Epithelial cell of esophagus (primary cell): ENCODE measurements at regions not wholly inside any gene's neighbourhood (a gene's known extent, or its start where the extent isn't known, plus 50 kb on each side); places are given as distances from the start of the nearest gene placed in this dataset.

Experiments used
- DNase-seq: peaks from one replicate; pipeline ENCODE4 v3.0.0; 2010; ENCODE audit warnings: low read depth
- H3K4me3 ChIP-seq: 2 replicates; pipeline ENCODE4 v1.5.1; 2011; ENCODE audit warnings: mild to moderate bottlenecking, low read length, control low read depth
- TF ChIP-seq, protein P1 (sequence below): IDR thresholded peaks from 2 replicates; pipeline ENCODE4 v1.5.1; 2011; ENCODE audit warnings: low read depth, mild to moderate bottlenecking, low read length, control low read depth, inconsistent platforms; ENCODE audit not compliant: insufficient read depth; ENCODE audit errors: missing control alignments

DNA sequence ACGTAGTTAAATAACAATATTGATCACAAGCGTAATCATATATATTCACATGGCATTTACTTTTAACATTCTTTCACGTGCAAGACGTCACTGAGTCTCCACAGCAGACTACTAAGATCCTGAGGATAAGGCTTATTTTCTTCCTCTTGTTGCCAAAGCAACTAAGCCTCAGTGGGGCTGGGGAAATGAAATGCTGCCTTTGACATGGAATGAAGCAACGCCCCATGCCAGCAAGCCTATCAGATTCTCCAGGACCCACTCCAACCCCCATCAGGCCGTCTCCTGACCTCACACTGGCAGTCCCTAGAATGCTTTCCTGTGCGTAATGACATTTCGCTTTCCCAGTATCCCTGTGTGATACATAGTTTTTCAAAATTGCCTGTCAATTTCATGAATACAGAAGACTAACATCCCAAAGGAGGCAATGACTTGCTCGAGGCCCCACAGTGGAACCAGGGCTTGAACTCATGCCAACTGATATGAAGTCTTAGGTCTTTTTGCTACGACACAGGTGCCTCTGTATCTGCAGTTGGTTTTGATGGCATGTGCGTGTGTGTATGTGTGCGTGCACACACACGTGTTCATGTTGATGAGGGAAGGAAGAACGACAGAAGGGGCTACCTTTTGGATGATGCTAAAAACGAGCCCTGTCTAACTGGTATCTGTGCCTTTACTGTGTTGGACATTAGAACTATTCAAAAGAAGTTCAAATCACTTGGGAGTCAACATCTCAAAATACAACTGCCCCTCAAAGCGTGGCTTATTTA is 239.1 kb downstream of the VRK1 start:
- H3K4me3 ChIP-seq = no peak overlapping the region
- TF ChIP-seq, protein P1, sequence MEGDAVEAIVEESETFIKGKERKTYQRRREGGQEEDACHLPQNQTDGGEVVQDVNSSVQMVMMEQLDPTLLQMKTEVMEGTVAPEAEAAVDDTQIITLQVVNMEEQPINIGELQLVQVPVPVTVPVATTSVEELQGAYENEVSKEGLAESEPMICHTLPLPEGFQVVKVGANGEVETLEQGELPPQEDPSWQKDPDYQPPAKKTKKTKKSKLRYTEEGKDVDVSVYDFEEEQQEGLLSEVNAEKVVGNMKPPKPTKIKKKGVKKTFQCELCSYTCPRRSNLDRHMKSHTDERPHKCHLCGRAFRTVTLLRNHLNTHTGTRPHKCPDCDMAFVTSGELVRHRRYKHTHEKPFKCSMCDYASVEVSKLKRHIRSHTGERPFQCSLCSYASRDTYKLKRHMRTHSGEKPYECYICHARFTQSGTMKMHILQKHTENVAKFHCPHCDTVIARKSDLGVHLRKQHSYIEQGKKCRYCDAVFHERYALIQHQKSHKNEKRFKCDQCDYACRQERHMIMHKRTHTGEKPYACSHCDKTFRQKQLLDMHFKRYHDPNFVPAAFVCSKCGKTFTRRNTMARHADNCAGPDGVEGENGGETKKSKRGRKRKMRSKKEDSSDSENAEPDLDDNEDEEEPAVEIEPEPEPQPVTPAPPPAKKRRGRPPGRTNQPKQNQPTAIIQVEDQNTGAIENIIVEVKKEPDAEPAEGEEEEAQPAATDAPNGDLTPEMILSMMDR = no peak
- DNase-seq = no peak

DNA sequence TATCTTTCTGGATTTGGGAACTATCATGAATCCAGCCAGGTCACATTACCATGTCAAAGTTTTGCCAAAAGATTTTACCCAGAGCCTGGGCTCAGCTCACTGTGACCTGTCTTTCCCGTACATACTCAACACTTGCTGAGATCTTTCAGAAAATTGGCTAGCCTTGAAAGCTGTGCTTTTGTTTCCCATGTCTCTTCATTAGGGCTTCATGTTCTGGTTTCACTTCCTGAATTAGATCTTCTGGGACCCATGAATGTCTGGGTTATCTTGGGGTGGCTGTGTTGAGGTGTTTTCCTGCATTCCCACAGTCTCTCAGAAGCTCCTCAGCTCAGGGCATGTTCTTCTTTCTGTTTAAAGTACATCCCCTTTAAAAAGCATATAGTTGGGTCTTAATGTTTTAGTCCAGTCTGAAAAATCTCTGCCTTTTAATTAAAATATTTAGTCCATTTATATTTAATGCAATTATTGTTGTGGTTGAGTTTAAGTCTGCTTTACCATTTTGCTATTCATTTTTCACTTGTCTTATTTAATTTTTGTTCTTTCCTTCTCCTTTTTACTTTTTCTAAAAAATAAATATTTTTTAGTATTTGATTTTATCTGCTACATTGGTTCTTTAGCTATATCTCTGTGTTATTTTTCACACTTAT is 242.7 kb downstream of the VRK1 start:
- no peak for DNase-seq
- TF ChIP-seq, protein P1 = no peak
- H3K4me3 ChIP-seq = no peak overlapping the region

DNA sequence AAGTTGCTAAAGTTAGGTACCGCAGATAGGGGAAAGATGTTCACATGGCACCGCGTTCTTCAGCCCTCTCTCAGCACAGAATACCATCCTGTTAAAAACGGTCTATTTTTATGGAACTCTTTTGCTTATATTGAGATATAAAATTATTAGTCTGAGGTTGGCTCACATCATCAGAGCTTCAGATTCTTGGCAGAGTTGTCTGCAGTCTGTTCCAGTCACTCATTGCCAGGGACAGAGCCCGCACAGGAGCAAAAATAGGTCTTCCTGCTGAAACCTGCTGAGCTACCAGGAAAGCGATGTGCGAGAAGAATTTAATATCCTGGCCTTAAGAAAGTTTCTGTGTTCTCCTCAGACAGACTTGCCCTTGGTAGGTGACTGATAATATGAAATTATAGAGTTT is 249.8 kb downstream of the VRK1 start:
- no peak for DNase-seq
- TF ChIP-seq, protein P1 = no peak
- no peak overlapping the region for H3K4me3 ChIP-seq

DNA sequence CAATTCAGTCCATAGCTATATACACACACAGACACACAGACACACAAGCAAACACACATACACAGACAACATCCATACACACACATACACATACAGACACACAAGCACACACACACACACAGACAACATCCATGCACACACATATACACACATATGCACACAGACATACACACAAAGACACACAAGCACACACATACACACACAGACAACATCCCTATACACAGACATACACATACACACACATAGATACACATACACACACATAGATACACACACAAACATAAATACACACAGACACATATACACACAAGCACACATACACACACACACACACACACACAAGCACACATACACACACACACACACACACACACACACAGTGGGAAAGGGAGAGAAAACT is 254.8 kb downstream of the VRK1 start:
- H3K4me3 ChIP-seq = no peak overlapping the region
- TF ChIP-seq, protein P1 = no peak

DNA sequence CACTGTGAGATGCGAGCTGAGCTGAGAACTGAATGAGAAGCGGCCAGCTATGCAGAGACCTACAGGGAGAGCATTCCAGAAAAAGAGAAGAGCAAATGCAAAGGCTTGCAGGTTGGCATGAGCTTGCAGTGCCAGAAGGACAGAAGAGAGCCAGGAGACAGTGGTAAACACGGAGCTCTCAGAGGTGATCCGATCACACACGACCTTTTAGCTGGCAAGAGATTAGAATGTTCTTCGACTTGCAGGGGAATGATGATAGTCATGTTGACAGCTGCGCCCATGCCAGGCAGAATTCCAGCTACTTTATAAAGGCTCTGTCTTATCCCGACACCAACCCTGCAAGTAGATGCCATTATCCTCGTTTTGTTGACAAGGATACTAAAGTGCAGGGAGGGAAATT is 256.8 kb downstream of the VRK1 start:
- no peak overlapping the region for H3K4me3 ChIP-seq
- TF ChIP-seq, protein P1 = no peak
- no peak for DNase-seq

More for the DNA sequence above, 254.8 kb downstream of the VRK1 start:
- no peak for DNase-seq

DNA sequence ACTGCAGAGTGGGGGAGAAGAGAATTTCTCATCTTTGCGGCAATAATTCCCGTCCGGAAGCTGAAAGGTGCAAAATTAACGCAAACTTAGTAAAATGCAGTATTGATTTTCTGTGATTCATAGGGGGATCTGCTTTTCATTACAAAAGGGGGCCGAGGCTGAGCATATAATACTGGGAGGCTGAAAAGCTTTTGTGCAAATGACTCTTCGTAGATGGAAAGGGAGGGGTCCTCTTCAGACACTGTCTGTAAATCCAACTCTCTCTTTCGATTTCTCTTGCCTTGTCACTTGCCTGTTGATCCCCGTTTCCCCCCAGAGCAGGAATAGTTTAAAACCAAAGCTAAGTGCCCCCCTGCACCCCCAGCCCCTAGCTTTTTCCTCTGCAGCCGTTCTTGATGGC is 258.2 kb downstream of the VRK1 start:
- TF ChIP-seq, protein P1 = no peak
- DNase-seq = no peak
- H3K4me3 ChIP-seq = no peak overlapping the region
